A549 (cell line): ENCODE measurements at regions not wholly inside any gene's neighbourhood (a gene's known extent, or its start where the extent isn't known, plus 50 kb on each side); places are given as distances from the start of the nearest gene placed in this dataset.

Experiments
- CTCF ChIP-seq: fragments of >200 bp; sonication (Bioruptor Twin); formaldehyde crosslinking; IDR thresholded peaks from 3 replicates; pipeline ENCODE4 v1.5.1; 2016
- E2F6 ChIP-seq: IDR thresholded peaks from 2 replicates; pipeline ENCODE4 v1.6.1; 2012; ENCODE audit warnings: low read depth, borderline replicate concordance
- HEYL ChIP-seq: fragments of 250-450 bp; sonication (Bioruptor Pico); IDR thresholded peaks from 2 replicates; pipeline ENCODE4 v1.8.0; 2021; ENCODE audit warnings: mild to moderate bottlenecking, moderate library complexity
- HOXB13 ChIP-seq: fragments of 250-450 bp; sonication (Bioruptor Pico); IDR thresholded peaks from 2 replicates; pipeline ENCODE4 v1.5.0; 2020; ENCODE audit warnings: low read depth, mild to moderate bottlenecking, moderate library complexity
- KDM1A ChIP-seq: fragments of 200-600 bp; sonication (generic); IDR thresholded peaks from 2 replicates; pipeline ENCODE4 v1.6.1; 2016; ENCODE audit warnings: low read depth, mild to moderate bottlenecking
- MYC ChIP-seq: IDR thresholded peaks from 2 replicates; pipeline ENCODE4 v1.6.1; 2012; ENCODE audit warnings: mild to moderate bottlenecking, inconsistent platforms, low read length, improper control_type of control experiment, borderline replicate concordance
- PBX3 ChIP-seq: IDR thresholded peaks from 2 replicates; pipeline ENCODE4 v1.6.1; 2012
- POLR2A ChIP-seq: IDR thresholded peaks from 2 replicates; pipeline ENCODE4 v1.6.1; 2012; ENCODE audit warnings: mild to moderate bottlenecking, low read length
- RARB ChIP-seq: fragments of 250-450 bp; sonication (Bioruptor Pico); IDR thresholded peaks from 2 replicates; pipeline ENCODE4 v1.8.0; 2021; ENCODE audit warnings: mild to moderate bottlenecking, moderate library complexity
- RFX5 ChIP-seq: fragments of 450-650 bp; IDR thresholded peaks from 2 replicates; pipeline ENCODE4 v1.7.1; 2014; ENCODE audit warnings: antibody characterized with exemption, mild to moderate bottlenecking, moderate library complexity
- RNF2 ChIP-seq: fragments of 200-600 bp; sonication (generic); IDR thresholded peaks from 2 replicates; pipeline ENCODE4 v1.6.1; 2016; ENCODE audit warnings: low read depth, mild to moderate bottlenecking, antibody characterized with exemption, moderate library complexity, borderline replicate concordance
- SREBF2 ChIP-seq: fragments of 450-650 bp; IDR thresholded peaks from 2 replicates; pipeline ENCODE4 v1.6.1; 2014; ENCODE audit warnings: mild to moderate bottlenecking, moderate library complexity
- TP53 ChIP-seq: fragments of 250-450 bp; sonication (Bioruptor Pico); IDR thresholded peaks from 2 replicates; pipeline ENCODE4 v1.5.0; 2021; ENCODE audit warnings: mild to moderate bottlenecking, moderate library complexity

- TF ChIP-seq MYC (no peak), CTCF (no peak), TP53 (CRISPR knock-in tag) (no peak), POLR2A (no peak), PBX3 (no peak), KDM1A (no peak), E2F6 (no peak), RFX5 (no peak), HOXB13 (CRISPR knock-in tag) (no peak), RNF2 (no peak), SREBF2 (no peak), HEYL (no peak), RARB (CRISPR knock-in tag) (no peak)
Observed at GRCh38 chrX:15188039-15188438, 81.8 kb downstream of the ASB9 start.
